ENCODE measurements at regions not wholly inside any gene's neighbourhood (a gene's known extent, or its start where the extent isn't known, plus 50 kb on each side); places are given as distances from the start of the nearest gene placed in this dataset.

DNA sequence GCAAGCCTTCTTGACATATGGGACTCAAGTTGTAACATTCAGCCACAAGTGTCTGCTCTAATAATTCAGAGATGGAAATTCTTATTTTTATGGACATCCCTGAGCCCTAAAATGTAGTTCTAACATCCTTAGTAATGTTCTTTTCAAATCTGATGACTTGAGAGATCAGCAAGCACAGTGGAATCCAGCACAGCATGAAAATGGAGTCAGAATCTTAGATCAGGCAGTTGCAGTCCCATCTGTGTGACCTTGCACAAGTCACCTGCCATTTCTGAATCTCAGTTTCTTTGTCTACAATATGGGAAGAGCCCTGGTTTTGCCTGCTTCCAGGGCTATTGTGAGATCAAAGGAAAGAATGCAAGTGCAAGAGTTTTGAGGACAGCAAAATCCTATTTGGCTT, 183.9 kb upstream of the LPP start:
- TF ChIP-seq, protein P1, sequence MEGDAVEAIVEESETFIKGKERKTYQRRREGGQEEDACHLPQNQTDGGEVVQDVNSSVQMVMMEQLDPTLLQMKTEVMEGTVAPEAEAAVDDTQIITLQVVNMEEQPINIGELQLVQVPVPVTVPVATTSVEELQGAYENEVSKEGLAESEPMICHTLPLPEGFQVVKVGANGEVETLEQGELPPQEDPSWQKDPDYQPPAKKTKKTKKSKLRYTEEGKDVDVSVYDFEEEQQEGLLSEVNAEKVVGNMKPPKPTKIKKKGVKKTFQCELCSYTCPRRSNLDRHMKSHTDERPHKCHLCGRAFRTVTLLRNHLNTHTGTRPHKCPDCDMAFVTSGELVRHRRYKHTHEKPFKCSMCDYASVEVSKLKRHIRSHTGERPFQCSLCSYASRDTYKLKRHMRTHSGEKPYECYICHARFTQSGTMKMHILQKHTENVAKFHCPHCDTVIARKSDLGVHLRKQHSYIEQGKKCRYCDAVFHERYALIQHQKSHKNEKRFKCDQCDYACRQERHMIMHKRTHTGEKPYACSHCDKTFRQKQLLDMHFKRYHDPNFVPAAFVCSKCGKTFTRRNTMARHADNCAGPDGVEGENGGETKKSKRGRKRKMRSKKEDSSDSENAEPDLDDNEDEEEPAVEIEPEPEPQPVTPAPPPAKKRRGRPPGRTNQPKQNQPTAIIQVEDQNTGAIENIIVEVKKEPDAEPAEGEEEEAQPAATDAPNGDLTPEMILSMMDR (conservative IDR thresholded peaks at IDR 0.05): no peak
- no peak for TF ChIP-seq EZH2 (IDR thresholded peaks at IDR 0.05; ENCODE audit: low read depth)

All from PC-9 (cell line).